Spleen (tissue), 11 donors: ENCODE measurements at regions not wholly inside any gene's neighbourhood (a gene's known extent, or its start where the extent isn't known, plus 50 kb on each side); places are given as distances from the start of the nearest gene placed in this dataset.

Experiments
- DNase-seq: peaks from one replicate; pipeline ENCODE4 v3.0.0-alpha.2; 2020
- H3K27ac ChIP-seq, 8 donors: fragments of 200-600 bp; sonication (generic) in 7 of 8; 1 replicate in 4 of 8; 2 replicates in 4 of 8; pipeline versions ENCODE4 v1.5.0 to v1.8.0; 2016 to 2021; ENCODE audit warnings: inconsistent platforms in 4 of 8, mild to moderate bottlenecking in 4 of 8, moderate library complexity in 1 of 8
- H3K27me3 ChIP-seq, 7 donors: fragments of 200-600 bp; sonication (generic) in 6 of 7; replicated peaks in 1 of 7; 1 replicate in 4 of 7; 2 replicates in 3 of 7; pipeline versions ENCODE4 v1.5.0 to v1.8.0; 2016 to 2021; ENCODE audit warnings: inconsistent platforms in 3 of 7, mild to moderate bottlenecking in 1 of 7
- H3K36me3 ChIP-seq, 6 donors: fragments of 200-600 bp; sonication (generic) in 5 of 6; 1 replicate in 4 of 6; 2 replicates in 2 of 6; pipeline versions ENCODE4 v1.5.0 to v1.8.0; 2016 to 2021; ENCODE audit warnings: inconsistent platforms in 2 of 6
- H3K4me1 ChIP-seq, 6 donors: fragments of 200-600 bp; sonication (generic) in 5 of 6; 1 replicate in 3 of 6; 2 replicates in 3 of 6; pipeline versions ENCODE4 v1.5.0 to v1.8.0; 2016 to 2021; ENCODE audit warnings: inconsistent platforms in 3 of 6
- H3K4me3 ChIP-seq, 8 donors: fragments of 200-600 bp; sonication (generic) in 7 of 8; 1 replicate in 4 of 8; 2 replicates in 4 of 8; pipeline versions ENCODE4 v1.5.0 to v1.8.0; 2016 to 2021; ENCODE audit warnings: inconsistent platforms in 4 of 8, mild to moderate bottlenecking in 4 of 8, moderate library complexity in 2 of 8
- H3K9me3 ChIP-seq, 8 donors: fragments of 200-600 bp; sonication (generic) in 7 of 8; 1 replicate in 4 of 8; 2 replicates in 4 of 8; pipeline versions ENCODE4 v1.5.0 to v1.8.0; 2016 to 2021; ENCODE audit warnings: inconsistent platforms in 4 of 8
- POLR2A ChIP-seq, 3 donors: fragments of 450-650 bp; IDR thresholded peaks; one replicate each; pipeline ENCODE4 v1.5.1; 2017; ENCODE audit warnings: antibody characterized with exemption in 3 of 3, mild to moderate bottlenecking in 1 of 3
- POLR2AphosphoS5 ChIP-seq, 3 donors: sonication (generic); formaldehyde crosslinking; IDR thresholded peaks; one replicate each; pipeline ENCODE4 v1.5.1; 2017; ENCODE audit warnings: antibody characterized with exemption in 3 of 3
- WGBS, 5 donors: extraction: QIAGEN DNeasy Blood & Tissue Kit in 3 of 5; methylation state at CpG; one replicate each; pipeline versions ENCODE4 v1.1.5 to v1.1.7; 2013 to 2018; 5-methylcytosine and 5-hydroxymethylcytosine counted together
- intact Hi-C: fragments of 100-400 bp; cut with DNase I; formaldehyde crosslinking; loops from one replicate; pipeline ENCODE4 v1.15.0; 2023; ENCODE audit warnings: low total_unique reads
- TF ChIP-seq, protein P1 (sequence below), 11 experiments: fragments of 200-600 bp in 7 of 11; fragments of 450-650 bp in 4 of 11; sonication (generic) in 4 of 11; IDR thresholded peaks in 8 of 11; conservative IDR thresholded peaks in 3 of 11; 1 replicate in 7 of 11; 2 replicates in 4 of 11; pipeline versions ENCODE4 v1.4.0 to v1.8.0; 2016 to 2021; ENCODE audit warnings: antibody characterized with exemption in 11 of 11, inconsistent platforms in 4 of 11, mild to moderate bottlenecking in 1 of 11
- donor health status: healthy with polysubstance abuse.
- donor health status: DM: no; HTN: no; CAD: no; lungs with moderate emphysema.
- donor health status: DM: no; HTN: no; CAD: no.
- donor health status: Bipolar disorder and iron deficiency.
- donor health status: healthy.
- donor health status: DM: no; HTN: no; CAD: no.
- donor health status: DM: yes; HTN: yes; CAD: no.

DNA sequence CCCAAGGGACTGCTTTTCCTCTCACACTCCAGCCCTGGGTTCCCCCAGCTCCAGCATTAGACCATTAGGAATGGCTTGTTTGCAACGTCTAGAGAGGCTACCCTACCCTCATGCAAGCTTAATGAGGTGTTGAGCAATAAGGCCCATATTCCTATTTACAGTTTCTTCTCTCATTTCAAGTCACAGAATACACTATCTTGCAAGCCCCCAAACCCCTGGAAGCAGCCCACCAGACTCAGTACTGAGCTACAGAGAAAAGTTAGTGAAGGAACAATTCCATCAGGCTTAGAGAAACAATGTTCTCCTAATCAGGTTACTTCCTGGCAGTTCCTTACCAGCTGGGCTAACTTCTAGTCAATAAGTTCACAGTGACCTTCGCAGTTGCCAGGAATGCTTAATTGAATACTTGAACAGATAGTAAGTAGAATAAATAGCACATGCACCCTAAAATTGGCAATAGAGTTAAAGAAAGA lies 606.5 kb upstream of the NOX3 start:
- TF ChIP-seq POLR2AphosphoS5 (IDR thresholded peaks at IDR 0.05) (no peak), POLR2A (IDR thresholded peaks at IDR 0.05) (no peak)
- TF ChIP-seq, protein P1, sequence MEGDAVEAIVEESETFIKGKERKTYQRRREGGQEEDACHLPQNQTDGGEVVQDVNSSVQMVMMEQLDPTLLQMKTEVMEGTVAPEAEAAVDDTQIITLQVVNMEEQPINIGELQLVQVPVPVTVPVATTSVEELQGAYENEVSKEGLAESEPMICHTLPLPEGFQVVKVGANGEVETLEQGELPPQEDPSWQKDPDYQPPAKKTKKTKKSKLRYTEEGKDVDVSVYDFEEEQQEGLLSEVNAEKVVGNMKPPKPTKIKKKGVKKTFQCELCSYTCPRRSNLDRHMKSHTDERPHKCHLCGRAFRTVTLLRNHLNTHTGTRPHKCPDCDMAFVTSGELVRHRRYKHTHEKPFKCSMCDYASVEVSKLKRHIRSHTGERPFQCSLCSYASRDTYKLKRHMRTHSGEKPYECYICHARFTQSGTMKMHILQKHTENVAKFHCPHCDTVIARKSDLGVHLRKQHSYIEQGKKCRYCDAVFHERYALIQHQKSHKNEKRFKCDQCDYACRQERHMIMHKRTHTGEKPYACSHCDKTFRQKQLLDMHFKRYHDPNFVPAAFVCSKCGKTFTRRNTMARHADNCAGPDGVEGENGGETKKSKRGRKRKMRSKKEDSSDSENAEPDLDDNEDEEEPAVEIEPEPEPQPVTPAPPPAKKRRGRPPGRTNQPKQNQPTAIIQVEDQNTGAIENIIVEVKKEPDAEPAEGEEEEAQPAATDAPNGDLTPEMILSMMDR (IDR thresholded peaks at IDR 0.05 in 8 of 11, conservative IDR thresholded peaks at IDR 0.05 in 3 of 11), result no peak
- no peaks in the 10 kb centered on the region for H3K36me3 ChIP-seq
- no peaks in the 10 kb centered on the region for H3K4me1 ChIP-seq
- intact Hi-C loops, result no loop called here
- no peaks in the 10 kb centered on the region for H3K27me3 ChIP-seq
- H3K4me3 ChIP-seq, result no peak overlapping the region
- 42 to 66% (median 52%) methylated on average over 2 of the region's 2 CpGs for WGBS, 5 donors
- no peak for DNase-seq
- no peak overlapping the region for H3K27ac ChIP-seq
- no peaks in the 10 kb centered on the region for H3K9me3 ChIP-seq

DNA sequence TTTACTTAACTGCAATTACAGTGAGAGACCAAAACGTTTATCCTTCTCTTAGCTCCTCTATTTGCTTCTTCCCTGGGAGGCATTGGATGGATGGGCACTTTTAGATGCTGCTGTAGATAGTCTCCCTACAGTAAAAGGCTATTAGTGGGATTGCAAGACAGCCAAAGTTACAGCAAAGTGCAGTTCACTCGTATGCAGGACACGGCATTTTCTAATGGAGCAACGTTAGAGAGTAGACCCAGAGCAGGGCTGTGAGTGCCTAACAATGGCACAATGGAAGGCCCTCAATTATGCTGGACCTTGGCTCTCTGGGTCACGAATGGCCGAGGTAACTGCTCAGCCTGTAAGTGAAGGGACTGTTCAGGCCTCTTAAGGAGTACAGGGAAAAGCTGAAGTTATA lies 605.8 kb upstream of the NOX3 start:
- no peaks in the 10 kb centered on the region for H3K4me1 ChIP-seq
- no peak overlapping the region for H3K4me3 ChIP-seq
- H3K9me3 ChIP-seq, result peaks cover 0 to 2% (median 0%) of the 10 kb centered on the region in 8 donors
- no peak for DNase-seq
- 71 to 91% (median 78%) methylated on average over 6 of the region's 6 CpGs for WGBS, 5 donors
- TF ChIP-seq POLR2A (IDR thresholded peaks at IDR 0.05), result no peak
- TF ChIP-seq, protein P1 (IDR thresholded peaks at IDR 0.05 in 8 of 11, conservative IDR thresholded peaks at IDR 0.05 in 3 of 11), result no peak
- TF ChIP-seq POLR2AphosphoS5 (IDR thresholded peaks at IDR 0.05), result no peak
- intact Hi-C loops, result no loop called here
- no peaks in the 10 kb centered on the region for H3K36me3 ChIP-seq
- H3K27ac ChIP-seq, result no peak overlapping the region
- H3K27me3 ChIP-seq, result no peaks in the 10 kb centered on the region

DNA sequence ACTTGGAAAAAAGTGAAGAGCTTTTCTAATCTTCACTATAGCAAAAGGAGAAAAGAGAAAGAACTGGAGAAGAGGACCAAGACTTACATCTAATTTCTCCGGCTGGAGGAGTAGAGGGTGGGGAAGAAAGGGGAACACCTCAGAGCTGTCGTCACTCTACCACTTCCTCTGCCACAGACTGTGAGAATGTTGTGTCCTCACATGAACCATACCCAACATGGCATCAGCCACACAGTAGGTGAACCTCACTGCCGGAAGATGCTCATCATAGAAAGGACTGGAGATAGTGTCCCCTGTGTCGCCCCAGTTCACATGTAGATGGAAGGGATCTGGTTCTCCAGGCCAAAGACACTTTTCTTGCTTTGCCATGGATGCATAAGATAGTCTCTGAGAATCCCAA lies 604.4 kb upstream of the NOX3 start:
- no peak overlapping the region for H3K4me3 ChIP-seq
- 48 to 72% (median 56%) methylated on average over 4 of the region's 4 CpGs for WGBS, 5 donors
- H3K9me3 ChIP-seq, result peaks cover 0 to 9% (median 5%) of the 10 kb centered on the region in 8 donors
- TF ChIP-seq, protein P1 (IDR thresholded peaks at IDR 0.05 in 8 of 11, conservative IDR thresholded peaks at IDR 0.05 in 3 of 11), result no peak
- TF ChIP-seq POLR2A (IDR thresholded peaks at IDR 0.05), result no peak
- no peak for TF ChIP-seq POLR2AphosphoS5 (IDR thresholded peaks at IDR 0.05)
- intact Hi-C loops, result no loop called here
- H3K4me1 ChIP-seq, result no peaks in the 10 kb centered on the region
- no peaks in the 10 kb centered on the region for H3K36me3 ChIP-seq
- H3K27me3 ChIP-seq, result no peaks in the 10 kb centered on the region
- no peak for DNase-seq
- H3K27ac ChIP-seq, result no peak overlapping the region

DNA sequence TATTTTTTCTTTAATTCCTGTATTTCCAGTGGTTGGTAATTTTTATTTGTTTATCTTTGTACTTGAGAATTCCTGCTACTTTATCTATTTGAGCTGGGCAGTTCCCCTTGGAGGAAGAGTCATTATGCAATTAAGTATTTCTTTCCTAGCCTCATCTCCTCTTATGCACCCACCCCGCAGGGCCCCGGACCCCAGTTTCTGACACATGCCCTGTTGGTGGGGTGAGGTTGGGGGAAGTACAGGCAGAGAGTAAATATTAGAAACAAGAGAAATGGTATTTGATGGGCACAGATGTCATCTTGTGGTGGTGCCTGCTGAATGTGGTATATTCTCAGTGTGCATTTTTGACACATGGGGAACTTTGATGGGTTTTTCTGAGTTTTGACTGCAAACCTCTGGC lies 602.7 kb upstream of the NOX3 start:
- no peak overlapping the region for H3K4me3 ChIP-seq
- no peaks in the 10 kb centered on the region for H3K4me1 ChIP-seq
- no peak for TF ChIP-seq POLR2AphosphoS5 (IDR thresholded peaks at IDR 0.05)
- TF ChIP-seq, protein P1 (IDR thresholded peaks at IDR 0.05 in 8 of 11, conservative IDR thresholded peaks at IDR 0.05 in 3 of 11), result no peak
- no peak for TF ChIP-seq POLR2A (IDR thresholded peaks at IDR 0.05)
- peaks cover 0 to 9% (median 5%) of the 10 kb centered on the region in 8 donors for H3K9me3 ChIP-seq
- H3K27me3 ChIP-seq, result no peaks in the 10 kb centered on the region
- no peak overlapping the region for H3K27ac ChIP-seq
- DNase-seq, result no peak
- WGBS, 5 donors, result 49 to 89% (median 67%) methylated on average over 2 of the region's 2 CpGs
- H3K36me3 ChIP-seq, result no peaks in the 10 kb centered on the region
- intact Hi-C loops, result no loop called here
